MM.1S (cell line): ENCODE measurements at regions not wholly inside any gene's neighbourhood (a gene's known extent, or its start where the extent isn't known, plus 50 kb on each side); places are given as distances from the start of the nearest gene placed in this dataset.

Experiments
- DNase-seq: peaks from one replicate; pipeline ENCODE4 v3.0.0-alpha.2; 2015
- H2AFZ ChIP-seq: fragments of 300-600 bp; sonication (generic); 2 replicates; pipeline ENCODE4 v1.6.0; 2016; ENCODE audit warnings: antibody characterized with exemption, low read length
- H3F3A ChIP-seq: fragments of 300-600 bp; sonication (generic); 2 replicates; pipeline ENCODE4 v1.6.1; 2016; ENCODE audit warnings: mild to moderate bottlenecking, antibody characterized with exemption, low read length, moderate library complexity, mixed read lengths; ENCODE audit not compliant: insufficient read depth
- H3K27ac ChIP-seq: fragments of 300-600 bp; sonication (generic); 2 replicates; pipeline ENCODE4 v1.5.1; 2016; ENCODE audit warnings: mild to moderate bottlenecking, low read length
- H3K27me3 ChIP-seq: fragments of 300-600 bp; sonication (generic); replicated peaks from 2 replicates; pipeline ENCODE4 v1.6.0; 2016; ENCODE audit warnings: low read length; ENCODE audit not compliant: insufficient read depth
- H3K36me3 ChIP-seq: fragments of 300-600 bp; sonication (generic); replicated peaks from 2 replicates; pipeline ENCODE4 v1.6.1; 2016; ENCODE audit warnings: mild to moderate bottlenecking, low read length, mixed read lengths; ENCODE audit not compliant: insufficient read depth
- H3K4me1 ChIP-seq: fragments of 300-600 bp; sonication (generic); 2 replicates; pipeline ENCODE4 v1.6.1; 2016; ENCODE audit warnings: low read length, mixed read lengths
- H3K4me2 ChIP-seq: fragments of 300-600 bp; sonication (generic); 2 replicates; pipeline ENCODE4 v1.6.0; 2016; ENCODE audit warnings: low read depth, low read length
- H3K4me3 ChIP-seq: fragments of 300-600 bp; sonication (generic); 2 replicates; pipeline ENCODE4 v1.5.1; 2016; ENCODE audit warnings: low read length, mixed read lengths
- H3K79me2 ChIP-seq: fragments of 300-600 bp; sonication (generic); 2 replicates; pipeline ENCODE4 v1.6.1; 2016; ENCODE audit warnings: mixed run types, low read length, mixed read lengths
- H3K9ac ChIP-seq: fragments of 300-600 bp; sonication (generic); 2 replicates; pipeline ENCODE4 v1.6.1; 2016; ENCODE audit warnings: low read length, mixed read lengths
- H3K9me2 ChIP-seq: fragments of 300-600 bp; sonication (generic); replicated peaks from 2 replicates; pipeline ENCODE4 v1.6.1; 2016; ENCODE audit warnings: mild to moderate bottlenecking, low read length, mixed read lengths; ENCODE audit not compliant: insufficient read depth
- H3K9me3 ChIP-seq: fragments of 300-600 bp; sonication (generic); replicated peaks from 2 replicates; pipeline ENCODE4 v1.6.1; 2016; ENCODE audit warnings: mild to moderate bottlenecking, low read length, mixed read lengths; ENCODE audit not compliant: insufficient read depth
- H4K20me1 ChIP-seq: fragments of 300-600 bp; sonication (generic); 2 replicates; pipeline ENCODE4 v1.6.1; 2016; ENCODE audit warnings: mild to moderate bottlenecking, low read length, moderate library complexity, mixed read lengths; ENCODE audit not compliant: insufficient read depth
- EZH2 ChIP-seq: fragments of 300-600 bp; sonication (generic); optimal IDR thresholded peaks from 2 replicates; pipeline ENCODE3; 2017; ENCODE audit warnings: low read depth, mild to moderate bottlenecking, antibody characterized with exemption, low read length, mixed read lengths
- EZH2phosphoT487 ChIP-seq: fragments of 300-600 bp; sonication (generic); IDR thresholded peaks from 2 replicates; pipeline ENCODE4 v1.6.1; 2018; ENCODE audit warnings: antibody characterized with exemption, low read length
- TF ChIP-seq, protein P1 (sequence below): fragments of 300-600 bp; sonication (generic); IDR thresholded peaks from 2 replicates; pipeline ENCODE4 v1.5.1; 2016; ENCODE audit warnings: antibody characterized with exemption, low read length, mixed read lengths

DNA sequence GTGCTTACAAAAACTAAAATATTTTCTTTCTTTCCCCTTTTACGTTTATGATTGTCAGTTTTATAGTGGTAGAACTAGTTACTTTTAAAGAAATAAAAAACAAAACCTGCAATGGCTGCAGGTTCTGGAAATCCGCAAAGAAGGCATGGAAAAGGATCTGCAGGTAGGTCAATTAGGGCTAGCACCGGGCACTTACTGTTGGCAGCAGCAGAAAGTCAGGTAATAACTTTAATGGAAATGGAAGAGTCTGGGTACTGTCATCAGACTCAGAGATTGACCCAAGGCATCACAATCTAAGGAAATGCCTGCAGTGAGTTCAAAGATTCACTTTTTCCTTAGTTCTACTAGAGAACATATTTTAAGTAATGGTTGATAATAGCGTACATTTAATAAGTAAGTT lies 1136.3 kb upstream of the B3GALT2 start:
- no peaks in the 10 kb centered on the region for H3K36me3 ChIP-seq
- no peak for DNase-seq
- no peaks in the 10 kb centered on the region for H3F3A ChIP-seq
- no peaks in the 10 kb centered on the region for H4K20me1 ChIP-seq
- no peaks in the 10 kb centered on the region for H3K9me2 ChIP-seq
- H3K4me2 ChIP-seq = no peak overlapping the region
- H3K27me3 ChIP-seq = no peaks in the 10 kb centered on the region
- no peak overlapping the region for H3K9ac ChIP-seq
- no peak overlapping the region for H2AFZ ChIP-seq
- no peaks in the 10 kb centered on the region for H3K4me1 ChIP-seq
- no peak for TF ChIP-seq EZH2phosphoT487
- TF ChIP-seq, protein P1, sequence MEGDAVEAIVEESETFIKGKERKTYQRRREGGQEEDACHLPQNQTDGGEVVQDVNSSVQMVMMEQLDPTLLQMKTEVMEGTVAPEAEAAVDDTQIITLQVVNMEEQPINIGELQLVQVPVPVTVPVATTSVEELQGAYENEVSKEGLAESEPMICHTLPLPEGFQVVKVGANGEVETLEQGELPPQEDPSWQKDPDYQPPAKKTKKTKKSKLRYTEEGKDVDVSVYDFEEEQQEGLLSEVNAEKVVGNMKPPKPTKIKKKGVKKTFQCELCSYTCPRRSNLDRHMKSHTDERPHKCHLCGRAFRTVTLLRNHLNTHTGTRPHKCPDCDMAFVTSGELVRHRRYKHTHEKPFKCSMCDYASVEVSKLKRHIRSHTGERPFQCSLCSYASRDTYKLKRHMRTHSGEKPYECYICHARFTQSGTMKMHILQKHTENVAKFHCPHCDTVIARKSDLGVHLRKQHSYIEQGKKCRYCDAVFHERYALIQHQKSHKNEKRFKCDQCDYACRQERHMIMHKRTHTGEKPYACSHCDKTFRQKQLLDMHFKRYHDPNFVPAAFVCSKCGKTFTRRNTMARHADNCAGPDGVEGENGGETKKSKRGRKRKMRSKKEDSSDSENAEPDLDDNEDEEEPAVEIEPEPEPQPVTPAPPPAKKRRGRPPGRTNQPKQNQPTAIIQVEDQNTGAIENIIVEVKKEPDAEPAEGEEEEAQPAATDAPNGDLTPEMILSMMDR = no peak
- no peak for TF ChIP-seq EZH2
- no peak overlapping the region for H3K27ac ChIP-seq
- H3K9me3 ChIP-seq = no peaks in the 10 kb centered on the region
- no peaks in the 10 kb centered on the region for H3K79me2 ChIP-seq
- no peak overlapping the region for H3K4me3 ChIP-seq

DNA sequence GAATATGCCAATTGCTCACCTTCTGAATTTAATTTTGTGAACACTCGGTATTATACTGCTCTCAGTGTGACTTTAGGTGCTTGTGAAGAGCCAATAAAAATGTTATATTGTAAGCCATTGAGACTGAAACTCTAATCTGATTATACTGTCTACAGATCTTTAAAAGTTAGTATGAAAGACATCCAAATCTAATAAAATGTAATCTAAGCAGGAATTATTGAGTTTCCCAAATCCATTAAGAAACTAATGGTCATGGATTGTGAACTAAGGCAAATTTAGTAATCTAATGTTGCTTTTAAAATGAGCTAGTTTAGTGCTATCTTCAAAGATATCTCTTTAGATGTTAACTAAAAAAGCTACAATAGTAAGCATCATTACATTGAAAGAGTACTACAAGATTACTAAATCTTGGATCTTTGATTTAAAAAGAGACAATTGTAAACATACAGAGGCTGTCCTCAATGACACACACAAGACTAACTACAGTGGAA lies 1132.4 kb upstream of the B3GALT2 start:
- no peak overlapping the region for H3K4me3 ChIP-seq

DNA sequence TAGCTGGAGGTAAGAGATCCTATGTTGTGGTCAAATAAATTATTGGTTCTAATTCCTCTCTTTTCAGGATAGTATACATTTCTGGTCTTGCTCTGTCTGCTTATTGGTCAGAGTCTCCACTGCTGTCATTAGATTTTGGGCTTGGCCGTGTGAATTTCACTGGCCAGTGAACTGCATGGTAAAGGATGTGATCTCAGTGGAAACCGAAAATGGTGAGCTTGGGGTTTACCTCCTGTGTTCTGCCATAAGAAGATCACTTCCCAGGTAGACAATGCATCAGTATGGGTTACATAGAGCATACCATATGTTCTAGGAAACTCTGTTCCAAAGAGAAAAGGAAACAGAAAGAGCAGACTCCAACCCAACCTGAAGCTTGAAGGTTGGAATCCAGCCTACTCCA lies 1123.3 kb upstream of the B3GALT2 start:
- H3K36me3 ChIP-seq = no peaks in the 10 kb centered on the region
- H3K79me2 ChIP-seq = no peaks in the 10 kb centered on the region
- H3K9ac ChIP-seq = no peak overlapping the region
- peak; percentile 65 for DNase-seq
- H3K4me3 ChIP-seq = no peak overlapping the region
- H3K4me2 ChIP-seq = peak overlapping the region; percentile 20; the same call in 1 of the 2 replicates
- H3K27me3 ChIP-seq = no peaks in the 10 kb centered on the region
- H3K9me3 ChIP-seq = no peaks in the 10 kb centered on the region
- no peak overlapping the region for H2AFZ ChIP-seq
- no peak overlapping the region for H3K27ac ChIP-seq
- no peaks in the 10 kb centered on the region for H3K4me1 ChIP-seq
- H3F3A ChIP-seq = no peaks in the 10 kb centered on the region
- TF ChIP-seq EZH2 = no peak
- no peak for TF ChIP-seq EZH2phosphoT487
- TF ChIP-seq, protein P1 = no peak
- no peaks in the 10 kb centered on the region for H4K20me1 ChIP-seq
- H3K9me2 ChIP-seq = no peaks in the 10 kb centered on the region

More for the DNA sequence above, 1132.4 kb upstream of the B3GALT2 start:
- Histone ChIP-seq H3K79me2 (no peaks in the 10 kb centered on the region), H3K27ac (no peak overlapping the region), H3K4me1 (no peaks in the 10 kb centered on the region), H3K4me2 (no peak overlapping the region), H3F3A (no peaks in the 10 kb centered on the region), H3K9me3 (no peaks in the 10 kb centered on the region), H3K27me3 (no peaks in the 10 kb centered on the region), H3K9ac (no peak overlapping the region), H3K36me3 (no peaks in the 10 kb centered on the region), H3K9me2 (no peaks in the 10 kb centered on the region), H4K20me1 (no peaks in the 10 kb centered on the region), H2AFZ (no peak overlapping the region)
- TF ChIP-seq, protein P1 = no peak
- no peak for TF ChIP-seq EZH2phosphoT487
- no peak for TF ChIP-seq EZH2
- DNase-seq = no peak
